Neutrophil (primary cell): ENCODE measurements at regions not wholly inside any gene's neighbourhood (a gene's known extent, or its start where the extent isn't known, plus 50 kb on each side); places are given as distances from the start of the nearest gene placed in this dataset.

Experiments used
- H3K27ac ChIP-seq: fragments of 200-600 bp; sonication (generic); 2 replicates; pipeline ENCODE4 v1.5.1; 2016; ENCODE audit warnings: mild to moderate bottlenecking, moderate library complexity
- H3K27me3 ChIP-seq: fragments of 200-600 bp; sonication (generic); 2 replicates; pipeline ENCODE4 v1.6.0; 2016; ENCODE audit warnings: mild to moderate bottlenecking
- H3K36me3 ChIP-seq: fragments of 200-600 bp; sonication (generic); 2 replicates; pipeline ENCODE4 v1.5.1; 2017
- H3K4me1 ChIP-seq, 2 experiments: fragments of 200-600 bp in 1 of 2; sonication (generic) in 1 of 2; 1 replicate in 1 of 2; 2 replicates in 1 of 2; pipeline versions ENCODE4 v1.5.1 to v1.6.1; 2013 to 2016; ENCODE audit warnings: low read depth in 1 of 2, low read length in 1 of 2, mild to moderate bottlenecking in 1 of 2, moderate library complexity in 1 of 2; ENCODE audit not compliant: control insufficient read depth in 1 of 2, insufficient read depth in 1 of 2
- H3K4me3 ChIP-seq, 2 experiments: fragments of 200-600 bp in 1 of 2; sonication (generic) in 1 of 2; 1 replicate in 1 of 2; 2 replicates in 1 of 2; pipeline ENCODE4 v1.5.1; 2013 to 2016; ENCODE audit warnings: low read depth in 1 of 2, low read length in 1 of 2, mild to moderate bottlenecking in 1 of 2, moderate library complexity in 1 of 2
- H3K9me3 ChIP-seq: fragments of 200-600 bp; sonication (generic); 2 replicates; pipeline ENCODE4 v1.5.1; 2016
- CTCF ChIP-seq: fragments of 200-600 bp; sonication (generic); IDR thresholded peaks from 2 replicates; pipeline ENCODE4 v1.5.1; 2016; ENCODE audit warnings: antibody characterized with exemption

GRCh38 chr4:130125467-130125866 is 1029.5 kb downstream of the C4orf33 start:
- Histone ChIP-seq H3K4me3 (no peak overlapping the region), H3K9me3 (no peaks in the 10 kb centered on the region), H3K27me3 (no peaks in the 10 kb centered on the region), H3K36me3 (no peaks in the 10 kb centered on the region), H3K27ac (no peak overlapping the region), H3K4me1 (no peaks in the 10 kb centered on the region)
- no peak for TF ChIP-seq CTCF

DNA sequence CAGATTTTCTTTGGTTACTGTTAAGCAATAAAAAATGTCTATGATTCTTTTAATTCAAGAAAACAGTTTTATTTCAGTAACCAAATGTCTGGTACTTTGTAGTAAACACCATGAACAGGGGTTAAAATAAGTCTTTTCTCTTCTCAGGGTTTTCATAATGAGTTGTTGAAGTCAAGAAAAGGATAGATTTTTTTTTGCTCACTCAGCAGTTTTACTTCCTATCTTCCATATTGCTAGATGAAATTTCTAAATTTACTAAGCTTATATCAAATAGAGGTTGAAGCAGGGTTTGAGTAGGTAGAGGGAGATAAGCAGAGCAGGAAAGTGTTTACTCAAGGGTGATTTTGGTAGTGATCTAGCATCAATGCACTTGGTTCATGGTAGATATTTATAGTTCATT is 1031.3 kb downstream of the C4orf33 start:
- no peak overlapping the region for H3K4me3 ChIP-seq
- no peak for TF ChIP-seq CTCF
- H3K27me3 ChIP-seq = no peaks in the 10 kb centered on the region
- H3K9me3 ChIP-seq = no peaks in the 10 kb centered on the region
- H3K36me3 ChIP-seq = no peaks in the 10 kb centered on the region
- H3K27ac ChIP-seq = no peak overlapping the region
- no peaks in the 10 kb centered on the region for H3K4me1 ChIP-seq

DNA sequence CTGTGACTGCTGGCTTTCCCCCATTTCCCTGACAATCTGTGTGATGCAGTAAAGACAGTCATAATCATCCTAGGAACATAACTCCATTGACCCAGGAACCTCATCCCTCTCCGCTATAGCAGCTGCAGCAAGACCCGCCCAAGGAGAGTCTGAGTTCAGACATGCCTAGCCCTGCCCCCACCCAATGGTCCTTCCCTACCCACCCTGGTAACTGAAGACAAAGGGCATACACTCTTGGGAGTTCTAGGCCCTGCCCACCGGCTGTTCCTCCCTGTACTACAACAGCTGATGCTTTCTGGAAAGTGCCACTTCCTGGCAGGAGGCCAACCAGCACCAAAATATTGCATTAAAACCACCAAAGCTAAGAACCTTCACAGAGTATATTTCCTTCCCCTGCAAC is 1035.6 kb downstream of the C4orf33 start:
- Histone ChIP-seq H3K9me3 (no peaks in the 10 kb centered on the region), H3K27ac (no peak overlapping the region), H3K36me3 (no peaks in the 10 kb centered on the region), H3K4me1 (no peaks in the 10 kb centered on the region), H3K27me3 (no peaks in the 10 kb centered on the region), H3K4me3 (no peak overlapping the region)
- TF ChIP-seq CTCF = no peak

DNA sequence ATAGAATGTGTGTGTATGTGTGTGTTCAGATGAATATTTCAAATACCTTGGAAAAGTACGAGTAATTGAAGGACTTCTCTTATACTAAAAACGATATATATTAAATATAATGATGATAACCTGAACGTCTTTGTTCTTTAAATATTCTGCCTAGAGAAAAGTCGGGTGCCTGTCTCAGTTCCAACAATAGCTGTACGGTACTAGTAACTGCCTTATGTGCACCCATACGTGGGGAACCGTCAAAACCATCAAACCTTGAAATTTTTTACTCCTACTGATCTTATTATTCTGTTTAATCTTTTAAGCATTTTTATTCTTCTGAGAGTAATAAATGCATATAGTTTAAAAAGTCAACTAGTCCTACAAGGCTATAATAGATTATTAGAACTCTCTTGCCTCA is 1045.7 kb downstream of the C4orf33 start:
- no peaks in the 10 kb centered on the region for H3K4me1 ChIP-seq
- no peak for TF ChIP-seq CTCF
- no peaks in the 10 kb centered on the region for H3K36me3 ChIP-seq
- no peak overlapping the region for H3K27ac ChIP-seq
- H3K27me3 ChIP-seq = no peaks in the 10 kb centered on the region
- no peaks in the 10 kb centered on the region for H3K9me3 ChIP-seq
- no peak overlapping the region for H3K4me3 ChIP-seq

- no peaks in the 10 kb centered on the region for H3K9me3 ChIP-seq
- no peak overlapping the region for H3K27ac ChIP-seq
- no peaks in the 10 kb centered on the region for H3K4me1 ChIP-seq
- H3K36me3 ChIP-seq = no peaks in the 10 kb centered on the region
- H3K27me3 ChIP-seq = no peaks in the 10 kb centered on the region
- H3K4me3 ChIP-seq = no peak overlapping the region
- TF ChIP-seq CTCF = no peak
These were observed 1047.7 kb downstream of the C4orf33 start for GRCh38 chr4:130143656-130144055.

DNA sequence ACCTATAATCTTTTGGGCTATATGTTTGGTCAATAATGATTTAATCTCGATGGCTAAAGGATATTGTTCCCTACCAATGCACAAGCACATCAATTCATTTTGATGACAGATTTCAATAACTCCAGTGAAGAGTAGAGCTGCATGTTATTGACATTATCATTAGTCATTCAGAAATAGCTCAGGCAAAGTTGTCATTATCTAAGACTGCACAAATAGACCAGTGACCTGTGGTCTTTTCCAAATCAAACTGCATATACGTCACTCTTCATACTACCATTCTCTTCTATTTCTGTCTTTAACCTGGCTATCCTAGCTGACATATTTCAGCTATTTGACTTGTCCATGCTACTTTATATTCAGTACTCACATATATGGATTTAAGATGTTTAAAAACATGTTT is 1050.8 kb downstream of the C4orf33 start:
- no peaks in the 10 kb centered on the region for H3K4me1 ChIP-seq
- H3K27ac ChIP-seq = no peak overlapping the region
- no peaks in the 10 kb centered on the region for H3K9me3 ChIP-seq
- no peak for TF ChIP-seq CTCF
- no peaks in the 10 kb centered on the region for H3K36me3 ChIP-seq
- H3K27me3 ChIP-seq = no peaks in the 10 kb centered on the region
- no peak overlapping the region for H3K4me3 ChIP-seq
